PC-9 (cell line): ENCODE measurements at regions not wholly inside any gene's neighbourhood (a gene's known extent, or its start where the extent isn't known, plus 50 kb on each side); places are given as distances from the start of the nearest gene placed in this dataset.

Source experiments
- EZH2 ChIP-seq: fragments of 200-600 bp; sonication (generic); IDR thresholded peaks from 2 replicates; pipeline ENCODE4 v1.8.0; 2017; ENCODE audit warnings: antibody characterized with exemption, low read depth
- TF ChIP-seq, protein P1 (sequence below): fragments of 200-600 bp; sonication (generic); conservative IDR thresholded peaks from 2 replicates; pipeline ENCODE4 v1.6.1; 2017; ENCODE audit warnings: mixed run types, antibody characterized with exemption, mild to moderate bottlenecking, moderate library complexity

DNA sequence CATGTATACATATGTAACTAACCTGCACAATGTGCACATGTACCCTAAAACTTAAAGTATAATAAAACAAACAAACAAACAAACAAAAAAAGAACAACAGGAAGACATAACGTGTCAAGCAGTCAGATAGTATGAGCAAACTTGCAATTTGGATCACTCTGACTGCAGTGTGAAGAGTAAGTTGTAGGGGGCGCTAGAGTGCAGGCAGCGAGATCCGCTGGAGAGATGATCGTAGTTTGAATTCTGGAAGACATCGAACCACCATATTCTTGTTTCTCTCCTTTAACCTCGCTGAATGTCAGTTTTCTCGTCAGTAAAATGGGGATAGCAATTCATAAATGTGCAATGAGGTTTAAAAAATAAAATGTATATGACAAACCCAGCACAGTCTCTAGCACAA, 165.2 kb upstream of the LMCD1 start:
- TF ChIP-seq, protein P1, sequence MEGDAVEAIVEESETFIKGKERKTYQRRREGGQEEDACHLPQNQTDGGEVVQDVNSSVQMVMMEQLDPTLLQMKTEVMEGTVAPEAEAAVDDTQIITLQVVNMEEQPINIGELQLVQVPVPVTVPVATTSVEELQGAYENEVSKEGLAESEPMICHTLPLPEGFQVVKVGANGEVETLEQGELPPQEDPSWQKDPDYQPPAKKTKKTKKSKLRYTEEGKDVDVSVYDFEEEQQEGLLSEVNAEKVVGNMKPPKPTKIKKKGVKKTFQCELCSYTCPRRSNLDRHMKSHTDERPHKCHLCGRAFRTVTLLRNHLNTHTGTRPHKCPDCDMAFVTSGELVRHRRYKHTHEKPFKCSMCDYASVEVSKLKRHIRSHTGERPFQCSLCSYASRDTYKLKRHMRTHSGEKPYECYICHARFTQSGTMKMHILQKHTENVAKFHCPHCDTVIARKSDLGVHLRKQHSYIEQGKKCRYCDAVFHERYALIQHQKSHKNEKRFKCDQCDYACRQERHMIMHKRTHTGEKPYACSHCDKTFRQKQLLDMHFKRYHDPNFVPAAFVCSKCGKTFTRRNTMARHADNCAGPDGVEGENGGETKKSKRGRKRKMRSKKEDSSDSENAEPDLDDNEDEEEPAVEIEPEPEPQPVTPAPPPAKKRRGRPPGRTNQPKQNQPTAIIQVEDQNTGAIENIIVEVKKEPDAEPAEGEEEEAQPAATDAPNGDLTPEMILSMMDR = peak; percentile 69
- no peak for TF ChIP-seq EZH2
